ENCODE measurements at regions not wholly inside any gene's neighbourhood (a gene's known extent, or its start where the extent isn't known, plus 50 kb on each side); places are given as distances from the start of the nearest gene placed in this dataset.

DNA sequence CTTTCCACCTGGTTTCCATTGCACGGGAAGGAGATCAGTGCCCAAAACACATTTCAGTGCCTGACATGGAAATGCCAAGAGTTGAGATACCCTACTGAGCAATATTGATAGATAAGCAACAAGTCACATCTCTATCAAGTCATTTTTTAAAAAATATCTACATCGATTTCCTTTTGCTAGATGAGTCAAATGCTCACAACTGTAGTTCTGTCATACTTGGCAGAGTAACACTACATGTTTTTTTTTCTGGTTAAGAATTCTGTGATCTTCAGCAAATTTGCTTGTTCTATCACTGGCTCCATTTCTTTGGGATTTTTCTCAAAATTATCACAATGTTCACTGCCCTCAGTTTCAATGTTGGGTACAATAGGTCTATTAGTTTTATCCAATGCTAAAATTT is 145.4 kb downstream of the ZC3H11B start:
- TF ChIP-seq, protein P1, sequence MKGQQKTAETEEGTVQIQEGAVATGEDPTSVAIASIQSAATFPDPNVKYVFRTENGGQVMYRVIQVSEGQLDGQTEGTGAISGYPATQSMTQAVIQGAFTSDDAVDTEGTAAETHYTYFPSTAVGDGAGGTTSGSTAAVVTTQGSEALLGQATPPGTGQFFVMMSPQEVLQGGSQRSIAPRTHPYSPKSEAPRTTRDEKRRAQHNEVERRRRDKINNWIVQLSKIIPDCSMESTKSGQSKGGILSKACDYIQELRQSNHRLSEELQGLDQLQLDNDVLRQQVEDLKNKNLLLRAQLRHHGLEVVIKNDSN (IDR thresholded peaks at IDR 0.05), result no peak
- TF ChIP-seq, protein P2, sequence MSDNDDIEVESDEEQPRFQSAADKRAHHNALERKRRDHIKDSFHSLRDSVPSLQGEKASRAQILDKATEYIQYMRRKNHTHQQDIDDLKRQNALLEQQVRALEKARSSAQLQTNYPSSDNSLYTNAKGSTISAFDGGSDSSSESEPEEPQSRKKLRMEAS (IDR thresholded peaks at IDR 0.05), result no peak
- TF ChIP-seq TAF1 (IDR thresholded peaks at IDR 0.05; ENCODE audit: low read depth) (no peak), TEAD4 (IDR thresholded peaks at IDR 0.05) (no peak), YY1 (IDR thresholded peaks at IDR 0.05; ENCODE audit: low read depth) (no peak), ZBTB7A (IDR thresholded peaks at IDR 0.05; ENCODE audit: low read depth) (no peak), RAD21 (IDR thresholded peaks at IDR 0.05; ENCODE audit: low read depth) (no peak), NFIC (IDR thresholded peaks at IDR 0.05) (no peak), CREB1 (IDR thresholded peaks at IDR 0.05; ENCODE audit: low read depth) (no peak), EGR1 (IDR thresholded peaks at IDR 0.05) (no peak), CEBPB (IDR thresholded peaks at IDR 0.05) (no peak), EP300 (IDR thresholded peaks at IDR 0.05; ENCODE audit: borderline replicate concordance) (no peak)
- TF ChIP-seq, protein P3, sequence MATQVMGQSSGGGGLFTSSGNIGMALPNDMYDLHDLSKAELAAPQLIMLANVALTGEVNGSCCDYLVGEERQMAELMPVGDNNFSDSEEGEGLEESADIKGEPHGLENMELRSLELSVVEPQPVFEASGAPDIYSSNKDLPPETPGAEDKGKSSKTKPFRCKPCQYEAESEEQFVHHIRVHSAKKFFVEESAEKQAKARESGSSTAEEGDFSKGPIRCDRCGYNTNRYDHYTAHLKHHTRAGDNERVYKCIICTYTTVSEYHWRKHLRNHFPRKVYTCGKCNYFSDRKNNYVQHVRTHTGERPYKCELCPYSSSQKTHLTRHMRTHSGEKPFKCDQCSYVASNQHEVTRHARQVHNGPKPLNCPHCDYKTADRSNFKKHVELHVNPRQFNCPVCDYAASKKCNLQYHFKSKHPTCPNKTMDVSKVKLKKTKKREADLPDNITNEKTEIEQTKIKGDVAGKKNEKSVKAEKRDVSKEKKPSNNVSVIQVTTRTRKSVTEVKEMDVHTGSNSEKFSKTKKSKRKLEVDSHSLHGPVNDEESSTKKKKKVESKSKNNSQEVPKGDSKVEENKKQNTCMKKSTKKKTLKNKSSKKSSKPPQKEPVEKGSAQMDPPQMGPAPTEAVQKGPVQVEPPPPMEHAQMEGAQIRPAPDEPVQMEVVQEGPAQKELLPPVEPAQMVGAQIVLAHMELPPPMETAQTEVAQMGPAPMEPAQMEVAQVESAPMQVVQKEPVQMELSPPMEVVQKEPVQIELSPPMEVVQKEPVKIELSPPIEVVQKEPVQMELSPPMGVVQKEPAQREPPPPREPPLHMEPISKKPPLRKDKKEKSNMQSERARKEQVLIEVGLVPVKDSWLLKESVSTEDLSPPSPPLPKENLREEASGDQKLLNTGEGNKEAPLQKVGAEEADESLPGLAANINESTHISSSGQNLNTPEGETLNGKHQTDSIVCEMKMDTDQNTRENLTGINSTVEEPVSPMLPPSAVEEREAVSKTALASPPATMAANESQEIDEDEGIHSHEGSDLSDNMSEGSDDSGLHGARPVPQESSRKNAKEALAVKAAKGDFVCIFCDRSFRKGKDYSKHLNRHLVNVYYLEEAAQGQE (IDR thresholded peaks at IDR 0.05; ENCODE audit: low read depth), result no peak

DNA sequence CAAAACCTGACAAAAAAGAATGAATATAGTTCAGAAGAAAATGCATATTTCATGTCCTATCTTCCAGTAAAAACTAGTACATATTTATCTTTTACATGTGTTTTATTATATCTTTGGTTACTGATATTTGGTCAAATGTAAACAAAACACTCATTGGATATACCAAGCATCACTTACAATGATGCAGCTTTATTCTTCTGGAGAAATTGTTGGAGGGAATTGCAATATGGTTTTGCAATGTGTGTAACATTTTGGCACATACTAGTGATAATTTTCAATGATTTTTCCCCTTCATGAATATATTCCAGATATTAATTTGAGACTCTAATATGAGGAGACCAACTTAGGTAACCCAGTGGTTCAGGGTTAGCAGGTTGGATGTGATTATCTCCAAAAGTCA is 146.1 kb downstream of the ZC3H11B start:
- no peak for TF ChIP-seq FOXM1 (IDR thresholded peaks at IDR 0.05; ENCODE audit: borderline replicate concordance, low read depth)
- no peak for TF ChIP-seq TAF1 (IDR thresholded peaks at IDR 0.05; ENCODE audit: low read depth)
- TF ChIP-seq, protein P1 (IDR thresholded peaks at IDR 0.05), result no peak
- TF ChIP-seq NFIC (IDR thresholded peaks at IDR 0.05), result no peak
- no peak for TF ChIP-seq TEAD4 (IDR thresholded peaks at IDR 0.05)
- TF ChIP-seq, protein P3 (IDR thresholded peaks at IDR 0.05; ENCODE audit: low read depth), result no peak

DNA sequence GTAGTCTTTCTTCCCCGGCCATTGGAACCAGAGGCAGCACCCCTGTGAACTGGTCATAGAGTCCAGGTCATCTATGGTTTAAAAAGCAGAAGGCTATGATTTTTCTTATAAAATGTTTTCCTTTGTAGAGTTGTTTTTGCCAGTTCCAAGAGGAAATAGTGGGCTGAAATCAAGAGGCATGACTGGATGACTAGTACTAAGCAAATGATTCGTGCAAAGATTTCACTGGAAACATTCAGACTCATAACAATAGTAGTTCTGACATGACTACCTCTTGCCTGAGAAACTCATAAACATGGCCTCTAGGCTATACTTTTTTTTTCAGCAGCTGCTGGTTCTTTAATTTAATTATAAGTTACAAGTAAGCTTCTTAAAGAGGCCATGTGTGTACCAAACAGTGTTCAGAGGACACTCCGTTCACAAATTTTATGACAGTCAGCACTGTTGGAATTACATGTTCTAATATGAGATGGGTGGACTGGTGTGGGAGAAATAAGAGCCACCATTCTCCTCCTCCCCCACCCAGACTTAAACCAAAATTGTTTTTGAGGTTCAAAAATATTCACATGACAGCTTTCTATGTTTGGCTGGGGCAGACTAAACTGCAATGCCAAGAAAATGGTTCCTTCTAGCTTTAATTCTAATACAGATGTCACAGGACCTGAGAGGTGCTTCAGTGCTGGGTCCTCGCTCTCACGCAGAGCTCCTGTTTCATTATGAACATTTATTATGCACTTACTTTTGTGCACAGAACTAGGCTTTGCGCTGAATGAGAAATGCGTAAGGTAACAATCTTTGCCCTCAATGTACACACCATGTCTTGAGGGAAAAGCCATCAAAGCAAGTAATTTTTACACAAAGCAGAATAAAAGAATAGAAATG is 147.5 kb downstream of the ZC3H11B start:
- TF ChIP-seq ZBTB7A (IDR thresholded peaks at IDR 0.05; ENCODE audit: low read depth) (no peak), EGR1 (IDR thresholded peaks at IDR 0.05) (no peak)

DNA sequence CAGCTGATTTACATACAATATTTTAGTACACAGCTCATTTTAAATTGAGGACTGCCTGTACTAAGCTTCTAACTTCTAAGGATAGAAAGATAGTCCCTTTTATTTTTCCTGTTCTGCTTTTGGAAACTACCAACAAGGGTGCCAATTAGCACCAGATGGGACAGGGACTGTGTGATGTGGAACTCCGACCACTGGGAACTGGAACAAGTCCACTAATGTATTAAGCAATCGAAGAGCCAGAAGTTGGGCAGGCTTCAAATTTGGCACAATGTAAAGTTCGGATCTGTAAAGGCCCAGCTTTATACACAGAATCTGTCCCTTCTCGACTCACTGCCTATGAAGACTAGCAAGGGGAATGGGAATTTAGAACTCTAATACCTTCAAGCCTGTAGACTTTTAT is 149.3 kb downstream of the ZC3H11B start:
- TF ChIP-seq, protein P3 (IDR thresholded peaks at IDR 0.05; ENCODE audit: low read depth), result no peak
- TF ChIP-seq ZBTB7A (IDR thresholded peaks at IDR 0.05; ENCODE audit: low read depth) (no peak), TCF12 (IDR thresholded peaks at IDR 0.05; ENCODE audit: low read depth) (no peak), NFIC (IDR thresholded peaks at IDR 0.05) (no peak), EGR1 (IDR thresholded peaks at IDR 0.05) (no peak), TAF1 (IDR thresholded peaks at IDR 0.05; ENCODE audit: low read depth) (no peak), RAD21 (IDR thresholded peaks at IDR 0.05; ENCODE audit: low read depth) (no peak), TEAD4 (IDR thresholded peaks at IDR 0.05) (no peak), FOXM1 (IDR thresholded peaks at IDR 0.05; ENCODE audit: borderline replicate concordance, low read depth) (no peak), EP300 (IDR thresholded peaks at IDR 0.05; ENCODE audit: borderline replicate concordance) (no peak), CREB1 (IDR thresholded peaks at IDR 0.05; ENCODE audit: low read depth) (no peak), CEBPB (IDR thresholded peaks at IDR 0.05) (no peak), YY1 (IDR thresholded peaks at IDR 0.05; ENCODE audit: low read depth) (no peak)
- TF ChIP-seq, protein P1 (IDR thresholded peaks at IDR 0.05), result no peak
- TF ChIP-seq, protein P2 (IDR thresholded peaks at IDR 0.05), result no peak
